PC-3 (cell line): ENCODE measurements at regions not wholly inside any gene's neighbourhood (a gene's known extent, or its start where the extent isn't known, plus 50 kb on each side); places are given as distances from the start of the nearest gene placed in this dataset.

Experiments used
- EZH2 ChIP-seq: fragments of 300-600 bp; sonication (generic); IDR thresholded peaks from one replicate; pipeline ENCODE4 v1.6.1; 2017; ENCODE audit warnings: antibody characterized with exemption, mild to moderate bottlenecking, low read length; ENCODE audit not compliant: unreplicated experiment
- TF ChIP-seq, protein P1 (sequence below): fragments of 300-600 bp; sonication (generic); conservative IDR thresholded peaks from 2 replicates; pipeline ENCODE4 v1.5.1; 2017; ENCODE audit warnings: antibody characterized with exemption, low read depth, mild to moderate bottlenecking, low read length

- TF ChIP-seq, protein P1, sequence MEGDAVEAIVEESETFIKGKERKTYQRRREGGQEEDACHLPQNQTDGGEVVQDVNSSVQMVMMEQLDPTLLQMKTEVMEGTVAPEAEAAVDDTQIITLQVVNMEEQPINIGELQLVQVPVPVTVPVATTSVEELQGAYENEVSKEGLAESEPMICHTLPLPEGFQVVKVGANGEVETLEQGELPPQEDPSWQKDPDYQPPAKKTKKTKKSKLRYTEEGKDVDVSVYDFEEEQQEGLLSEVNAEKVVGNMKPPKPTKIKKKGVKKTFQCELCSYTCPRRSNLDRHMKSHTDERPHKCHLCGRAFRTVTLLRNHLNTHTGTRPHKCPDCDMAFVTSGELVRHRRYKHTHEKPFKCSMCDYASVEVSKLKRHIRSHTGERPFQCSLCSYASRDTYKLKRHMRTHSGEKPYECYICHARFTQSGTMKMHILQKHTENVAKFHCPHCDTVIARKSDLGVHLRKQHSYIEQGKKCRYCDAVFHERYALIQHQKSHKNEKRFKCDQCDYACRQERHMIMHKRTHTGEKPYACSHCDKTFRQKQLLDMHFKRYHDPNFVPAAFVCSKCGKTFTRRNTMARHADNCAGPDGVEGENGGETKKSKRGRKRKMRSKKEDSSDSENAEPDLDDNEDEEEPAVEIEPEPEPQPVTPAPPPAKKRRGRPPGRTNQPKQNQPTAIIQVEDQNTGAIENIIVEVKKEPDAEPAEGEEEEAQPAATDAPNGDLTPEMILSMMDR = no peak
- TF ChIP-seq EZH2 = no peak
These were observed 309.5 kb downstream of the CTH start for GRCh38 chr1:70720521-70720920.
